G401.6 (cell line): ENCODE measurements at regions not wholly inside any gene's neighbourhood (a gene's known extent, or its start where the extent isn't known, plus 50 kb on each side); places are given as distances from the start of the nearest gene placed in this dataset.
"Not testable (repeated sequence)": the region's sequence is repeated elsewhere in the genome, so short reads cannot be mapped to it uniquely, and the experiment has no call there.

Experiments
- FAIRE-seq: peaks from 2 replicates; lab custom pipeline; 2012; peaks lifted over from hg19 to GRCh38; lab: Jason Lieb, UNC

GRCh38 chr5:125874717-125875116 is 548.5 kb upstream of the GRAMD2B start:
- no peak for FAIRE-seq

DNA sequence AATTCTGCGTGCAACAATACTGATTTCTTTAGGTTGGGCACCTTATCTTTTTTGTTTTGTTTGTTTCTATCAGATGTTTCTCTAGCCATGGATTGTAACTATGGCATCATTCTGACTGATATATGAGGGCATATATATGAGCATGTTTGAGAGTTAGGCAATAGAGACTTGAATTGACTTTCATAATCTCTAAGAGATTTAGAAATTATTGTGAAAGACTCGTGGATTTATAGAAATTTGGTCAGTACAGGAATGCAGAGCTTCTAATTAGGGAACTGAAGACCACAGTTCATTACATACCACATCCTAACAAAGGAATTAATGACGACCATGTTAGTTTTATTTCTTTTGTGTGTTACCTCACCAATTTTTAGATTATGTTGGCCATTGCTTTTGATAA is 546.0 kb upstream of the GRAMD2B start:
- no peak for FAIRE-seq

DNA sequence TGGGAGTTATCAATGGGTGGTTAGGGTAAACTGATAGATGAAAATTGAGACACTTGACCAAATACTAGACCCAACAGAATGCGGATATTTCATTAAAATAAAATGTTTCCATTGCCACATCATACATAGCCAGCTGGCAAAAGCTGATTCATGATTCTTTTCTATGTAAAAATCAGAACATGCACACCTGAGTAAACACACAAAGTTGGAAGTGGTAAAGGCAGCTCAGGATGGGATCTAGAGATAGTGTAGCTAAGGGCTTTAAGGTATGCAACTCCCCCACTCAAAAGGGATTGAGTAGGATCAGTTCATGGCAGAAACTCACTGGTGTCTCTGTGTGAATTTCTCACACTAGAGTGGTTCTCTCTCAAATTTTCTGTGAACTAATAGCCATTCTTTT is 541.1 kb upstream of the GRAMD2B start:
- no peak for FAIRE-seq

GRCh38 chr5:125883223-125883622 is 540.0 kb upstream of the GRAMD2B start:
- no peak for FAIRE-seq

DNA sequence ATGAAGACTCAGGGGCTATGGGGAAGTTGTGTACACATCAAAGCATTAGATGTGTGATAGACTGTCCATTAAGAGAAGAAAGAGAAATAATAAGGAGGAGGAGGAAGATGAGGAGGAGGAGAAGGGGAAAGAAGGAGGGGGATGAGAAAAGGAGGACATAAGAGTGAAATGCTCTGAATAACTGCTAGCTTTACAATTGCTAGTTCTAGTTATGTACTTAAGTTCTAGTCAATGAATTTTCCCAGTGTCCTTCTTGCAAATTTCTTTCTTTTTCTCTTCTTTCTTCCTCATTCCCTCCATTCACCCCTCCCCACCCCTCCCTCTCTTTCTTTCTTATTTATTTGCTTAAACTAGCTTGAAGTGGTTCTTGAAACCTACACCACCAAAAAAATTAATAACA is 534.9 kb upstream of the GRAMD2B start:
- FAIRE-seq, result no peak

- no peak for FAIRE-seq
Measured at GRCh38 chr5:125890511-125890931, 532.7 kb upstream of the GRAMD2B start.

GRCh38 chr5:125891061-125891725 is 532.0 kb upstream of the GRAMD2B start:
- FAIRE-seq, result no peak

- no peak for FAIRE-seq
Measured at GRCh38 chr5:125894383-125894782, 528.8 kb upstream of the GRAMD2B start.

DNA sequence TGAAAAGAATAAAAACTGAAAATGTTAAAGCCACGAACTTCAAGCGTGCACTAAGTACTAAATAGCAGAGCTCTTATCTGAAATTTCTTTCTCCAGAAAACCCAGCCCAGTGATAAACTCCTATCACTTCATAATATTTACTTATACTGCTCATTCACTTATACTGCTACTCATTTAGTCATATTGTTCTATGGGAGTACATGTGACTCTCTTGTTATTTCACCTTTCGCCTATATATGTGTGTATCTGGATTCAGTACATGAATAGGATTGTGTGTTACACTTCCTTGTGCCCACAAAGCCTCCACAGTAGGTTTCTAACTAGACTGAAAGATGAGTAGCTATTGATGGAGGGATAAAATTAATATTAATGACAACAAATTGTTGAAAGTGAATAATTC is 526.8 kb upstream of the GRAMD2B start:
- FAIRE-seq, result no peak

DNA sequence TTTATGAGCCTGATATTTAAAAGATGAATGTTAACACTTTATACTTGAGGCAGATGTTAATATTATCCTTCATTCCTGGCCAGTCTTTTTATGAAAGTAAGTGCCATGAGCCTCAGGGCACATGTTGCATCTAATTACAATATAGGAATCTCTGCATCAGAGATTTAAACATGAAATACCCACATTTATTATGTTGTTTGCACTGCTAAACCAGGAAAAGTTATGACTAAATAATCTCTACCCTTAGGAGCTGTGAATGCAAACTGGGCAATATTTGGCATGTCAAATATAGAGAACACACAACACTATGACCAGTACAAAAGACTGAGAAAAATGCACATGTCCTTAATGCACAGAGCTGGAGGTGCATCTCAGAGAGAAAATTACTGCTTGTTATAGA is 526.1 kb upstream of the GRAMD2B start:
- FAIRE-seq, result no peak

- no peak for FAIRE-seq
Measured at GRCh38 chr5:125898851-125899405, 524.3 kb upstream of the GRAMD2B start.

- FAIRE-seq, result no peak
Measured at GRCh38 chr5:125912028-125912427, 511.2 kb upstream of the GRAMD2B start.

DNA sequence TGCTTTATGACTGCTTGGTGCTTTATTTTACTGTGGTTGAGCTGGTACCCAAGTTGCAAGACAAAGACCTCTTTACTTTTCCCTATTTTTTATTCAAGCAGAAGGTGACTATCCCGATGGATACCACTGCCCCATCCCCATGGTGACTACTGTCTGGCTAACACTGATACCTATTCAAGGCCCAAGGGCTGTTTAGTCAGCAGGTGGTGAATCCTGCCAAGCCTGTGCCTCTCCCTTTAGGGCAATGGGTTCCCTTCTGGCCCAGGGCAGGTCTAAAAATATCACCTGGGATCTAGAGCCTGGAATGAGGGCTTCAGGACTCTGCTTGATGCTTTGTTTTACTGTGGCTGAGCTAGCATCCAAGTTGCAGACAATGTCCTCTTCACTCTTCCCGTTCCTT is 510.0 kb upstream of the GRAMD2B start:
- FAIRE-seq, result no peak

- FAIRE-seq, result no peak
Measured at GRCh38 chr5:125914471-125914870, 508.7 kb upstream of the GRAMD2B start.

- not testable (repeated sequence) for FAIRE-seq
Measured at GRCh38 chr5:125923958-125924357, 499.3 kb upstream of the GRAMD2B start.

GRCh38 chr5:125926172-125926571 is 497.0 kb upstream of the GRAMD2B start:
- FAIRE-seq, result no peak

- no peak for FAIRE-seq
Measured at GRCh38 chr5:125928663-125929062, 494.5 kb upstream of the GRAMD2B start.

- no peak for FAIRE-seq
Measured at GRCh38 chr5:125950012-125950615, 473.1 kb upstream of the GRAMD2B start.

GRCh38 chr5:125961150-125961549 is 462.1 kb upstream of the GRAMD2B start:
- FAIRE-seq, result no peak

- FAIRE-seq, result no peak
Measured at GRCh38 chr5:125965577-125965976, 457.6 kb upstream of the GRAMD2B start.

DNA sequence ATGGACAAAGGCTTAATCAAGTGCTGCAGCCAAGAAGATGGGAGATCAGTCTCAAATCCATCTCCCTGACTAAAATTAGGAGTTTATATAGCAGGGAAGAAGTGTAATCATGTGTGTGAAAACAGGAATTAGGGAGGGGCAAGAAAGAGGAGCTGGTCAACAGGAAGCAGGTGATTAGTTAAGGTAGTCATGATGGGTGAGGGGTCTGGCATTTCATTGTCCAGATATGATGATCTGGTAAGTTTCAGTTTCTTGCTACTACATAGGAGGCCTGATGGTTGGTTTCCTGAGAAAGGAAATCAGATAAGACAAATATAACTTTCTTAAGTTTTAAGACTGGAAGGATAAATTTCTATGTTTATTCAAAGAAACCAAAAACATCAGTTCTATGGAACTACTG is 455.6 kb upstream of the GRAMD2B start:
- no peak for FAIRE-seq

GRCh38 chr5:125969011-125969813 is 454.0 kb upstream of the GRAMD2B start:
- FAIRE-seq, result no peak

GRCh38 chr5:125969814-125970171 is 453.4 kb upstream of the GRAMD2B start:
- FAIRE-seq, result no peak
